ENCODE measurements at regions not wholly inside any gene's neighbourhood (a gene's known extent, or its start where the extent isn't known, plus 50 kb on each side); places are given as distances from the start of the nearest gene placed in this dataset.
"Not testable (repeated sequence)": the region's sequence is repeated elsewhere in the genome, so short reads cannot be mapped to it uniquely, and the experiment has no call there.

GRCh38 chr14:101282418-101282817 lies 278.9 kb upstream of the DIO3 start:
- no peak for DNase-seq (ENCODE audit: low spot score)

DNA sequence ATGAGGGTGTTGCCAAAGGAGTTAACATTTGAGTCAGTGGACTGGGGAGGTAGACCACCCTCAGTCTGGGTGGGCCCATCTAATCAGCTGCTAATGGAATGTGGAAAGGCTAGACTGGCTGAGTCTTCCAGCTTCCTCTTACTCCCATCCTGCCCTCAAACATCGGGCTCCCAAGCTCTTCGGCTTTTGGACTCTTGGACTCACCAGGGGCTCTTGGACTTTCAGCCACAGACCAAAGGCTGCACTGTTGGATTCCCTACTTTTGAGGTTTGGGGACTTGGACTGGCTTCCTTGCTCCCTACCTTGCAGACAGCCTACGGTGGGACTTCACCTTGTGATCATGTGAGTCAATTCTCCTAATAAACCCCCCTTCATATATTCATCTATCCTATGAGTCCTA lies 276.6 kb upstream of the DIO3 start:
- no peak for DNase-seq (ENCODE audit: low spot score)

DNA sequence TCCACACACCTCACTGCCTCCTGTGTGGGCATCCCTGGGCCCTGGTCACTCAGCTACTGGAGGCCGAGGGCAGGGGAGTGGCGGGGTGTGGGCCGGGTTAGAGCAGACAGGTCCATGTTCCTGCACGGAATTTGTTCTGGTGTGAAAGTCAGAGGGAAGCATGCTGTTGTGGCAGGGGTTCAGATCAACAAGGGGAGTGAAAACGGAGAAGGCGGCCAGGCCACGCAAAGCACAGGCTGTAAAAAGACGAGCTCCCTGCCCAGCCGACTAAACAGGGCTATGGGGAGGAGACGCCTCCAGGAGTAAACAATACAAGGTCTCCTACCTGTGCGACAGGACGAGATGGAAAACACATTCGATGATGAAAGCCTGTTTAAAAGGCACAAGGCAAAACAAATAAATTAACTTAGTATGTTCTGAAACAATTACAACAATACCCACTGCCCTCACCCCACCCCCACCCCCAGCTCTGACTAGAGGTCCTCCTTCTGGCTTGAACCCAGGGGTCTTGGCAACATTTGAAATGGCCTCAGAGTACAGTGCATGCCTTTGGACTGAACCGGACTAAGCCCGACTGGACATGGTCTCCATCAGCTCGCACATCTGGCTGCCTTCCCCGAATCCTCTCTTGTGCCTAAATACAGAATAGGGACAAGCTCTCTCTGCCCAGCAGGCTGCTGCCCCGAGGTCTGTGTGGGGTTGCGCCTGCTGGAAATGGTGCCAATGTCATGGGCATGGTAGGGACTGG lies 274.9 kb upstream of the DIO3 start:
- no peak for DNase-seq (ENCODE audit: low spot score)

GRCh38 chr14:101288436-101289229 lies 272.7 kb upstream of the DIO3 start:
- DNase-seq (ENCODE audit: low spot score), result no peak

DNA sequence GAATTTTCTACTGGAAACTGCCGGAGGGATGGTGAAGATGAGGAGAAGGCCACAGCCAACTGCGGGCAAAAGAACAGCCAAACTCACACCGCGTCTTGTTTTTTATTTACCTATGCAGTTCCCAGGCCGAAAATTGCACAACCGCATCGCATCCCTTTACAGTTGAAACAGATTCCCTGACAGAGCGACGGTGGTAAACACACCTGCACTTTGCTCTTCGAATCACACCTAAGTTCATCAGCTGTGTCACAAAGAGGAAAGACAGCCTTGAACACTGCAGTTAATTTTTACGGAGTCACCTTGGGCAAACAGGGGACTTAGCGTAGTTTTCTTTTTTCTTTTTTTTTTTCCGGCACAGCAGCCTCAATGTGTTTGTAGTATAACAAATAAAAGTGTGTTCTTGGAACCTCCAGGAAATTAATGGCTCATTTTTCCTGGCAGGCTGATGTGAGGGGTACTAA lies 272.0 kb upstream of the DIO3 start:
- no peak for DNase-seq (ENCODE audit: low spot score)

GRCh38 chr14:101289911-101290310 lies 271.4 kb upstream of the DIO3 start:
- DNase-seq (ENCODE audit: low spot score), result no peak

DNA sequence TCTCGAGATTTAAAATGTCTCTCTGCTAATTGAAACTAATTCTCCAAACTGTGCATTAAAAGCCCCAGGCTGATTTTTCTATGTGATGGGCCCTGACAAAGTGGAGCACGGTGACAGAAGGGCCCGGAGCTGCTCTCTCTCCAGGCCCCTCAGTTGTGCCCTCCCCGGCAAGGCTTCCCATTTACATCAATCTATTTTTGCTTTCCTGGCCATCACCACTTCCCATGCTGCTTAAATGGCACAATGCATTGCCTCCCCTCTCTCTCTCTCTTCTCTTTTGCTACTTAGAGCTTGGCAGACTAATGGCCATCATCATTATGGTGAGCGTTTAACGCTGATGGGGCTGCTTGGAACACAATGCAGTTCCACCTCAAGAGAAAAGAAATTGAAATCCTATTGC lies 270.7 kb upstream of the DIO3 start:
- no peak for DNase-seq (ENCODE audit: low spot score)

GRCh38 chr14:101291390-101291789 lies 269.9 kb upstream of the DIO3 start:
- no peak for DNase-seq (ENCODE audit: low spot score)

GRCh38 chr14:101292448-101292847 lies 268.8 kb upstream of the DIO3 start:
- DNase-seq (ENCODE audit: low spot score), result no peak

DNA sequence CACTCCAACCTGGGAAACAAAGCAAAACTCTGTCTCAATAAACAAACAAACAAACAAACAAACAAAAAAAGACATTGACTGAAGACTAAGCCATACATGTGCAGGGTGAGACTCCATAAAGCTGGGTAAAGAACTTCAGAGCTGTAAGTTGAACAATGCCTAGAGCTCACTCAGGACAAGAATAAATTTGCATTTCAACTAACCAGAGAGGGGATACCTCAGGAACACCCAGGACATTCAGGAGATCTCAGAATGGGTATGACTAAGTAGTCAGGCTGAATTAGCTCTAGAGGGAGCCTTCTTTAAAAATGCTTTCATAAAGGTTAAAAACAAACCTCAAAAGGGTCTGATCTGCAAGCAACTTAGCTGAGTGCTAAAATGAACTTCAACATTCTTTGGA lies 267.7 kb upstream of the DIO3 start:
- no peak for DNase-seq (ENCODE audit: low spot score)

GRCh38 chr14:101294136-101294535 lies 267.2 kb upstream of the DIO3 start:
- no peak for DNase-seq (ENCODE audit: low spot score)

DNA sequence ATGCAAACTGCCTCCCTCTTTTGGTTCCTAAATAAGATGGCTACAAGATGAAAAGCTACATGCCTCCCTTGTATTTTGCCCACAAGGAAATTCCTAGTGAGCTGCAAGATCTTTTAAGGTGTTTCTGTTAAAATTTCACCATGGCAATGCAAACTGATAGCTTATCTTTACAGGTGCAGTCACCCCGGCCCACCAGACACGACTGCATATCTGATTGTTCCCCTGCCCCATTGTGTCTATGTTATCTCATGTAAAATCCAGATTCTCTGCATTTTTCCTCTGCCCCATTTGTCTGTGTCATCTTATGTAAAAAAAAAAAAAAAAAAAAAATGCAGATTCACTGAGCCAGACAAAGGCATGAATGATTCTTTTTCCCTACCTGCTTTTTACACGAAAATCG lies 261.5 kb upstream of the DIO3 start:
- DNase-seq (ENCODE audit: low spot score), result not testable (repeated sequence)

DNA sequence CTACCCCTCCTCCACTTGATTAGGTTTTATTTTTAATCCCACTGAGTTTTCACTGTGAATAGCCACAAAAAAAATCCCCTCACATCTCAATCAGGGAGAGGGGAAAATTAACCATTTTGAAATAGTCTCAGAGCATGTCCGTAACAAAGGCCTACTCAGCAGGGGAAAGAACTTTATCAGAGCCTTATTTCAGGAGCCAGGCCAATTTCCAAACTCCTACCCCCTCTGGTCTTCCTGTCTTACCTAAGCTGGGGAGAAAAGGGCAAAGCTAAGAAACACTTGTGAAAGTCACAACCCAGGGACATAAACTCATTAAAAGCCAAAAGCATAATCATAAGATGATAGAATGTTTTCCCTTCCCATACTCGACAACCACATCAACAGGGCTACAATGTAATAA lies 260.3 kb upstream of the DIO3 start:
- DNase-seq (ENCODE audit: low spot score), result no peak

DNA sequence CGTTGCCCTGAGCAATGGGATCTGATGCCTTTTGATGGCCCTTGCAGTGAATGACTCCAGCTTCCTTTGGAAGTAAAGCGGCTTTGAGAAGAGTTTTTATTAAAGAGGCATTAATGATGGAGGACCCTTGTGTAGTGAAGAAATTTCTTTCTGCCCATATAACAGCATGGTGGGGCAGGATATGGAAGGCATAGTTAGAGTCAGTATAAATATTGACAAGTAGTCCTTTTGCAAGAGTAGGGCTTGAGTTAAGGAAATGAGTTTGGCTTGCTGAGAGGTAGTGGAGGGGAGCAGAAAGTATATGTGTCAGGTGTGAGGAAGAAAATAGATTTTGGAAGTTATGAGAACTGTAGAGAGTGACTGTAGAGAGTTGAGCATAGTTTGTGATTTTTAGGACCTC lies 254.1 kb upstream of the DIO3 start:
- not testable (repeated sequence) for DNase-seq (ENCODE audit: low spot score)

DNA sequence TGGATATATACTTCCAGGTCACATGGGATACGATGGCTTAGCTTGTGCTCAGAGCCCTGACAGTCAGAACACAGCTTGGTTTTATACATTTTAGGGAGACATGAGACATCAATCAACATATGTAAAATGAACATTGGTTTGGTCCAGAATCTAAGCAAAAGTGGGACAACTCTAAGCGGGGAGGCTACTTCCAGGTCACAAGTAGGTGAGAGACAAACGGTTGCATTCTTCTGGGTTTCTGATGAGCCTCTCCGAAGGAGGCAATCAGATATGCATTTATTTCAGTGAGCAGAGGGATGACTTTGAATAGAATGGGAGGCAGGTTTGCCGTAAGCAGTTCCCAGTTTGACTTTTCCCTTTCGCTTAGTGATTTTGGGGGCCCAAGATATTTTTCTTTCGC lies 250.1 kb upstream of the DIO3 start:
- DNase-seq (ENCODE audit: low spot score), result not testable (repeated sequence)

DNA sequence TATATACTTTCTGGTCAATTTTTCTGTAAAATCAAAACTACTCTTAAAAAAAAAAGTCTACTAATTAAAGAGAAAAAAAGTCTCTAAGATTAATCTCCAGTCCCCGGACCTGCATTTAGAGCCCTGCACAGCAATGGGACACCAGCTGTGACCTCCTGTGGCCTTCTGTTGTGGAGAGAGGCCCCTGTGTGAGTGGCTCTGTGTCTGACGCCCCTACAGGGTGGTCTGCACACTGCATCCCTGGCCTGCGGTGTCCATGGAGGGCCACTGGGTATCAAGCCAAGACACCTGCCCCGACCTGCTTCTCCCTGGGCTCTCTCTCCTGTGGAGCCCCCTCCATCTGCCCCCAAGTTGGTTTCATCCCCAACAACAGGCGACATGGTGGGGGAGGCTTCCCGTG lies 248.0 kb upstream of the DIO3 start:
- no peak for DNase-seq (ENCODE audit: low spot score)

- peak; percentile 5 for DNase-seq (ENCODE audit: low spot score)
Measured at GRCh38 chr14:101315802-101316296, 245.4 kb upstream of the DIO3 start.

- no peak for DNase-seq (ENCODE audit: low spot score)
Measured at GRCh38 chr14:101318271-101318670, 243.0 kb upstream of the DIO3 start.

GRCh38 chr14:101320396-101320795 lies 240.9 kb upstream of the DIO3 start:
- DNase-seq (ENCODE audit: low spot score), result no peak

DNA sequence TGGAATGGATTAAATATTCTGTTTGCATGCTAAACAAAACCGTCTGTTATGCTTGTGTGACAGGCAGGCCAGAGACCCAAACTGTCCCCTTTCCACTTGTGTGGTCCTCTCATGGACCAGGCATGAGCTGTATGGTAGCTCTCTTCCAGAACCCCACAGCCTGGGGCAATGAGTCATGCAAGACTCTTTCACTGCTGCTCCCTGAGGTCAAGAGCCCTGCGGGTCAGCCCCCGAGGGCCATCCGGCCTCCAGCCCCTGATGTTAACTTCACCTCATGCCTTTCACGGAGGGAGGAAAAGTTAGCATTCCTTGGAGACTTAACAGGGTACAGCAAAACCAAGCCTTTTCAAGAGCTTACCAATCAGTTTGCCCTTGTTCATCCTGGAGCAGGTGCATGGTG lies 239.1 kb upstream of the DIO3 start:
- DNase-seq (ENCODE audit: low spot score), result no peak

- DNase-seq (ENCODE audit: low spot score), result no peak
Measured at GRCh38 chr14:101323111-101323510, 238.2 kb upstream of the DIO3 start.

GRCh38 chr14:101323614-101324235 lies 237.6 kb upstream of the DIO3 start:
- not testable (repeated sequence) for DNase-seq (ENCODE audit: low spot score)

DNA sequence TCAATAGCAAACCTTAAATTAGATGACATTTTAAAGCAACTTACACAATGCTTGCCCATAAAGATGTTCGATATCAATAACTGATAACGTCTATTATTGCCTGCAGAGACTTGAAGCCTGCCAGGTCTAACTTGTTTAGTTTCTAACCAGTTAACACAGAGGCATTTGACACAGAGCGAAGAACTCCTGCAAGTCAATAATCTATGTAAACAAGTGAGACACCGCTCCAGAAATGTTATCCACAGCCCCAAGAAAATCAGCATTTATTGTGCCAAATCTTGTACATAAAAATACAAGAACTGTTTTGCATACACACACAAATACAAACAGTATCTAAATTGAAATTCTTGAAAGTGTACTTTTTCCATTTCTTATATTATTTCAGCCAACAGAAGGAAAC lies 236.0 kb upstream of the DIO3 start:
- DNase-seq (ENCODE audit: low spot score), result no peak

Measured in A172 (cell line).